ENCODE measurements at regions not wholly inside any gene's neighbourhood (a gene's known extent, or its start where the extent isn't known, plus 50 kb on each side); places are given as distances from the start of the nearest gene placed in this dataset.
A peak's percentile ranks its signal among the peaks of the same experiment; 100 is the strongest.

DNA sequence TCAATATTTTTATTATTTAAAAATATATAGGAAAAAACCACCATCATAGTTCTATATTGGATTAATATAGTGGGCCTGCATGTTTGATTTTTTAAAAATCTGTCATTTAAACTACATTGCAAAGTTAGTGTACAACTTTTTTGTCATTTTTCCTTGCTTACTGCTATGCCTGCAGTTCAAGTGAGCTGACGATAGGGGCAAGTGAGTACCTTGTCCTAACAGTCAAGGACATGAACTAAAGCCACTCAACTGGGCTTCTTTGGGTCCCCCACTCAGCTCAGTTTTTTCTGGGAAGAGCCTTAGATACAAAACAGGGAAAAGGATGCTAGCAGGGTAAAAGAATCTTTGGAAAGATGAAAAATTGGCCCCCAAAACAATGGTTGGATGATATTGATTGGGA is 269.9 kb downstream of the MAN2A1 start:
- H3K4me3 ChIP-seq (ENCODE audit: low read depth, low read length): no peak overlapping the region
- TF ChIP-seq, protein P1, sequence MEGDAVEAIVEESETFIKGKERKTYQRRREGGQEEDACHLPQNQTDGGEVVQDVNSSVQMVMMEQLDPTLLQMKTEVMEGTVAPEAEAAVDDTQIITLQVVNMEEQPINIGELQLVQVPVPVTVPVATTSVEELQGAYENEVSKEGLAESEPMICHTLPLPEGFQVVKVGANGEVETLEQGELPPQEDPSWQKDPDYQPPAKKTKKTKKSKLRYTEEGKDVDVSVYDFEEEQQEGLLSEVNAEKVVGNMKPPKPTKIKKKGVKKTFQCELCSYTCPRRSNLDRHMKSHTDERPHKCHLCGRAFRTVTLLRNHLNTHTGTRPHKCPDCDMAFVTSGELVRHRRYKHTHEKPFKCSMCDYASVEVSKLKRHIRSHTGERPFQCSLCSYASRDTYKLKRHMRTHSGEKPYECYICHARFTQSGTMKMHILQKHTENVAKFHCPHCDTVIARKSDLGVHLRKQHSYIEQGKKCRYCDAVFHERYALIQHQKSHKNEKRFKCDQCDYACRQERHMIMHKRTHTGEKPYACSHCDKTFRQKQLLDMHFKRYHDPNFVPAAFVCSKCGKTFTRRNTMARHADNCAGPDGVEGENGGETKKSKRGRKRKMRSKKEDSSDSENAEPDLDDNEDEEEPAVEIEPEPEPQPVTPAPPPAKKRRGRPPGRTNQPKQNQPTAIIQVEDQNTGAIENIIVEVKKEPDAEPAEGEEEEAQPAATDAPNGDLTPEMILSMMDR (conservative IDR thresholded peaks at IDR 0.05; ENCODE audit: low read depth, low read length): peak; percentile 39
- no peak for DNase-seq (ENCODE audit: low read depth)

DNA sequence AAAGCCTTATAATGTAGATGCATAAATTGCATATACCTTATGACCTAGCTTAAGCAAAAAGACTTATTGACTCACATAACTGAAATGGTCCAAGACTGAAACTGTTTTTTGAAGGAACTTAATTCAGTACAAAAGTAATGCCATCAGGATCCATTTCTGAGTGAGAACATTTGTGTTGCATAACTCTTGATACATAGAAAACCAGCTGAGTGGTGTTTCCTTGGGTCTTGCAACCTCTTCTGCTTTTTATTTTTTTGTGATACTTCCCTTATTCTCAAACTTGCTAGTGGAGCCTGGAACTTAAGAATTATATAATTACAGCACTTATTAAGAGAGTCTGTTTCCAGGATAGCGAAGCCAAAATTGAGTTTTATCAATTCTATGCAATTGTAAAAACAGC is 272.0 kb downstream of the MAN2A1 start:
- TF ChIP-seq, protein P1 (conservative IDR thresholded peaks at IDR 0.05; ENCODE audit: low read depth, low read length): no peak
- H3K4me3 ChIP-seq (ENCODE audit: low read depth, low read length): no peak overlapping the region
- DNase-seq (ENCODE audit: low read depth): peak; percentile 7

DNA sequence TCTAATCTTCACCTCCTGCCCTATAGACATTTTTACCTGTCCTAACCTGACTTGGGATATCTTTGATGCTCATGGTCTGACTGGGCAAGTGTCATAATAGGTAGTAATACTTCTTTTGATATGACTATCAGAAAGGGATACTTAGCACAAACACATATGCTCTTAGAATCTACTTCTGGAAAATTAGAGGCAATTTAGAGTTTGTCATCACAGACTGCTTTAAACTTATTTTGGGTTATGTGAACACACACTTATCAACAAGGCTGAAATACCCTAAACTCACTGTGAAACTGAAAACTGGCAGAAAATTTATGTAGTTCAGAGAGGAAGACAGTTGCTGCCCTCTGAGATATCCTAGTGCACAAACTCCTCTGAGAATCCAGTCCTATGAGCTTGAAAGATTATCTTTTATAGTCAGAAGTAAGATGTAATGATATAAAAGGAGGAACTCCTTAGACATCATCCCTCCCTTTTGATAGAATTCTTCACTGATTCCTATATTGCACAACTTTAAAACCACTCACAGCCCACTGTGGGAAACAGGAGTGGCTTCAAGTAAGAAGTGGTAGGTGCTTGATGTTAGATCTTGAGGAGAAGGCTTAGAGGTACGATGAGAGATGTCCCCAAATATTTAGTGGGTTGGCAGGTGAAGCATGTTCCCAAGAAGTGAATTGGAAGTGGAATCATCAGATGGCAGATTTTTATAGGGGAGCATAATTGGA is 273.3 kb downstream of the MAN2A1 start:
- TF ChIP-seq, protein P1 (conservative IDR thresholded peaks at IDR 0.05; ENCODE audit: low read depth, low read length): no peak
- DNase-seq (ENCODE audit: low read depth): no peak
- no peak overlapping the region for H3K4me3 ChIP-seq (ENCODE audit: low read depth, low read length)

- H3K4me3 ChIP-seq (ENCODE audit: low read depth, low read length): no peak overlapping the region
- TF ChIP-seq, protein P1 (conservative IDR thresholded peaks at IDR 0.05; ENCODE audit: low read depth, low read length): no peak
- DNase-seq (ENCODE audit: low read depth): no peak
Observed at GRCh38 chr5:109964136-109964535, 274.4 kb downstream of the MAN2A1 start.

DNA sequence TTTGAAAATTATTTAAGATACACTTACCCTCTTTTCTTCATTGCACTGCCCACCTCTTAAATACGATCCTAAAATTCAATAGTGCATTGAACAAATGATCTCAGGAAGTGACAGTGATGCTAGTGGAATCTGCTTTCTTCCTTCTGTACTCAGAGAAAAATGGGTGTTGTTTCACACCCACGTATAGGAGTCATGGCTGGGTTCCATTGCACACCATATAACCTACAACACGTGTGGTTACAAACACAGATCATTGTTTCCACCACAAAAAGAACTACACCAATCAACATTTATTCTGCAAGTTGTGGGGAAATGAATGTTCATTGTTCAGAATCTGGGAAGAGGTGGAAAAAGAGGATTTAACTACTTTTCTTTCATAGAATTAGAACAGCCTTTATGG is 275.9 kb downstream of the MAN2A1 start:
- no peak overlapping the region for H3K4me3 ChIP-seq (ENCODE audit: low read depth, low read length)
- DNase-seq (ENCODE audit: low read depth): no peak
- TF ChIP-seq, protein P1 (conservative IDR thresholded peaks at IDR 0.05; ENCODE audit: low read depth, low read length): no peak

DNA sequence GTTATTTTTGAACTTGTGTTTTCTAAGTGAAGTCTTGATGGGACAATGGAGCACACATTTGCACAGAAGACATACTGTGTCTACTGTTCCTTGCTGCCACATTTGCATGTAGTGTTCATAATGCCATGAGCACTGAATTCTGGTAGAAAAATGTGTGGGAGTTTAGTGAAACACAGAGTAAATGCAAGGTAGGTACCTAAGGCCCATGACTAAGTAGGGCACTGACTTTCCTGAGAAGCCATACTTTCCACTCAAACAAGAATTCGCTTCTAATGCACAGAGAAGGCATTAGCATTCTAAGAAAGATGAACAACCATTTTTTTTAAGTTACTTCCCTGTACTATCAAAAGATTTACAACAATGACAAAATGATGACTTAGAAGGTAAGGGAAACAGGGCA is 282.2 kb downstream of the MAN2A1 start:
- TF ChIP-seq, protein P1 (conservative IDR thresholded peaks at IDR 0.05; ENCODE audit: low read depth, low read length): no peak
- DNase-seq (ENCODE audit: low read depth): no peak
- H3K4me3 ChIP-seq (ENCODE audit: low read depth, low read length): no peak overlapping the region

DNA sequence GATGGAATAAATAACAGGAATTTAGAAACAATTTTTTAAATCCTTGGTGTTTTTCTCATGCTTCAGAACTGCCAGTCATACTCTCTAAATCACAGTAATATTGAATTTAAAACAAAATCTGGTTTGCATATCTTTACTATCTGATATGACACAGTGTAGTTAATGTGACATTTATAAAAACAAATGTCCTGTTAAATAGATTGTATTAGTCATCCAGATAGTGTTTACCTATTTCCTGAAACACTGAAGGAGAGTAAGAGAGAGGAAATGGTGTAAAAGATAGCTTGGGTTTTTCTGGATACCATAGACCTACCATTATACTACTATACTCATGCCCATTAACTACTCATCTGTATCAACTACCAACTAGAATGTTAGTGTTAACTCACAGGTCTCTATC is 292.3 kb downstream of the MAN2A1 start:
- TF ChIP-seq, protein P1 (conservative IDR thresholded peaks at IDR 0.05; ENCODE audit: low read depth, low read length): no peak
- no peak for DNase-seq (ENCODE audit: low read depth)
- H3K4me3 ChIP-seq (ENCODE audit: low read depth, low read length): no peak overlapping the region

Data from choroid plexus epithelial cell (primary cell).